ENCODE measurements at regions not wholly inside any gene's neighbourhood (a gene's known extent, or its start where the extent isn't known, plus 50 kb on each side); places are given as distances from the start of the nearest gene placed in this dataset.

DNA sequence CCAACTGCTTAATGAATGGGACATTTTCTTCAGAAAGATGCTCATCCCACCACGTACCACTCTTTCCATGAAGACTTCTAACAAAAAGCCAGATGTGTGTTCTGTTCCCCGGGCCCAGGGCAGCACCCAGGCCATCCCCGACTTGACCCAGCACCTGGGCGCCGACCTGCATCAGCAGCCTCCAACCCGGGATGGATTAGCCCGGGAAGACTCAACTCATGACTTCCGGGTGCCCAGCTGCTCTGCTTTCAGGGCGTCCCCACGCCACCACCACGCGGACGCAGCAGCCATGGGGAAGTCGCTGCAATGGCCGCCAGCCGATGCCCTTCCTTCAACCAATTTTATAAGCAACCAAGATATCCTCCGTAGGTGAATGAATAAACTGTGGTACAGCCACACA is 123.8 kb upstream of the TUBA3C start:
- Histone ChIP-seq H3K4me2 (ENCODE audit: control insufficient read depth, insufficient read depth) (no peak overlapping the region), H3K4me3 (no peak overlapping the region), H4K20me1 (ENCODE audit: control insufficient read depth, insufficient read depth) (no peaks in the 10 kb centered on the region), H3K27ac (ENCODE audit: control insufficient read depth, insufficient read depth) (no peak overlapping the region), H3K27me3 (replicated peaks in 1 of 2; ENCODE audit: control insufficient read depth in 2 of 2, insufficient read depth in 2 of 2, low read length in 1 of 2) (no peaks in the 10 kb centered on the region), H2AFZ (ENCODE audit: control insufficient read depth, low read depth, low read length) (no peak overlapping the region), H3K79me2 (ENCODE audit: control insufficient read depth, insufficient read depth, low read length) (no peaks in the 10 kb centered on the region), H3K36me3 (ENCODE audit: control insufficient read depth in 2 of 2, insufficient read depth in 2 of 2, low read length in 1 of 2) (no peaks in the 10 kb centered on the region), H3K9ac (ENCODE audit: control insufficient read depth, insufficient read depth, low read length) (no peak overlapping the region), H3K4me1 (ENCODE audit: control insufficient read depth, insufficient read depth, low read length) (no peaks in the 10 kb centered on the region), H3K9me3 (replicated peaks; ENCODE audit: control insufficient read depth, insufficient read depth, low read length) (no peaks in the 10 kb centered on the region; the same call in 2 of the 3 replicates)
- ATAC-seq (no peak), FAIRE-seq (no peak), DNase-seq (ENCODE audit: low read depth, low spot score) (no peak)
- SMC1A ChIA-PET (ENCODE audit: uncharacterized antibody, unreplicated experiment): no interaction called here
- CTCF ChIA-PET: no interaction called here
- POLR2A ChIA-PET: no interaction called here
- TF ChIP-seq MEF2A (IDR thresholded peaks at IDR 0.05; ENCODE audit: insufficient read depth, low read depth, low read length) (no peak), SPI1 (IDR thresholded peaks at IDR 0.05; ENCODE audit: borderline replicate concordance, insufficient read depth, low read depth, low read length) (no peak), BACH1 (IDR thresholded peaks at IDR 0.05; ENCODE audit: borderline replicate concordance) (no peak), FOXM1 (IDR thresholded peaks at IDR 0.05; ENCODE audit: low read depth, low read length) (no peak), CEBPB (IDR thresholded peaks at IDR 0.05; ENCODE audit: borderline replicate concordance in 1 of 2, low read depth in 2 of 2, low read length in 2 of 2) (no peak), PAX5 (IDR thresholded peaks at IDR 0.05; ENCODE audit: borderline replicate concordance, low read depth, low read length) (no peak), PAX8 (IDR thresholded peaks at IDR 0.05) (no peak)
- TF ChIP-seq, protein P1, sequence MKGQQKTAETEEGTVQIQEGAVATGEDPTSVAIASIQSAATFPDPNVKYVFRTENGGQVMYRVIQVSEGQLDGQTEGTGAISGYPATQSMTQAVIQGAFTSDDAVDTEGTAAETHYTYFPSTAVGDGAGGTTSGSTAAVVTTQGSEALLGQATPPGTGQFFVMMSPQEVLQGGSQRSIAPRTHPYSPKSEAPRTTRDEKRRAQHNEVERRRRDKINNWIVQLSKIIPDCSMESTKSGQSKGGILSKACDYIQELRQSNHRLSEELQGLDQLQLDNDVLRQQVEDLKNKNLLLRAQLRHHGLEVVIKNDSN (IDR thresholded peaks at IDR 0.05; ENCODE audit: borderline replicate concordance, extremely low read length, insufficient read depth, low read depth, low read length): no peak
- in situ Hi-C loops (cut with MboI) (no loop called here), intact Hi-C loops (cut with micrococcal nuclease; ENCODE audit: unreplicated experiment) (no loop called here)
- RAD21 ChIA-PET (ENCODE audit: unreplicated experiment): no interaction called here
- no TSS peak for BruUV-seq (replicated peaks)
- WGBS (ENCODE audit: insufficient coverage, insufficient replicate concordance, low lambda C conversion rate, missing lambda C conversion rate): 45% methylated on average over 17 of the region's 17 CpGs

DNA sequence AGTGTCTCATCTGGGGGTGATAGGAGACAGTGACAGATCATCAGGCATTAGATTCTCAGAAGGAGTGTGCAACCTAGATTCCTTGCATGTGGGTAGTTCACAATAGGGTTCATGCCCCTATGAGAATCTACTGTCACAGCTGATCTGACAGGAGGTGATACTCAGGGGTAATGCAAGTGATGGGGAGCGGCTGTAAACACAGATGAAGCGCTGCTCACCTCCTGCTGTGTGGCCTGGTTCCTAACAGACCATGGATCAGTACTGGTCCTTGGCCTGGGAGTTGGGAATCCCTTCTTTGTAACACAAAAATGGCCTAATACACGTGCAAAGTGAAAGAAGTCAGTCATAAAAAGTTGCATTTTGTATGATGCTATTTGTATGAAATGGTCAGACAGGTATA is 107.6 kb upstream of the TUBA3C start:
- H3K79me2 ChIP-seq (ENCODE audit: control insufficient read depth, insufficient read depth, low read length): no peaks in the 10 kb centered on the region
- H3K36me3 ChIP-seq (ENCODE audit: control insufficient read depth in 2 of 2, insufficient read depth in 2 of 2, low read length in 1 of 2): no peaks in the 10 kb centered on the region
- ATAC-seq (no peak), FAIRE-seq (no peak), DNase-seq (ENCODE audit: low read depth, low spot score) (no peak)
- no peak overlapping the region for H3K4me3 ChIP-seq
- H3K27ac ChIP-seq (ENCODE audit: control insufficient read depth, insufficient read depth): no peak overlapping the region
- H4K20me1 ChIP-seq (ENCODE audit: control insufficient read depth, insufficient read depth): no peaks in the 10 kb centered on the region
- SMC1A ChIA-PET (ENCODE audit: uncharacterized antibody, unreplicated experiment): no interaction called here
- in situ Hi-C loops (cut with MboI) (no loop called here), intact Hi-C loops (cut with micrococcal nuclease; ENCODE audit: unreplicated experiment) (no loop called here)
- CTCF ChIA-PET: no interaction called here
- H2AFZ ChIP-seq (ENCODE audit: control insufficient read depth, low read depth, low read length): no peak overlapping the region
- TF ChIP-seq HDAC2 (IDR thresholded peaks at IDR 0.05) (no peak), ZSCAN29 (IDR thresholded peaks at IDR 0.05) (no peak), RAD51 (IDR thresholded peaks at IDR 0.05) (no peak)
- WGBS (ENCODE audit: insufficient coverage, insufficient replicate concordance, low lambda C conversion rate, missing lambda C conversion rate): 7% methylated on average over 3 of the region's 3 CpGs
- no peak overlapping the region for H3K4me2 ChIP-seq (ENCODE audit: control insufficient read depth, insufficient read depth)
- RAD21 ChIA-PET (ENCODE audit: unreplicated experiment): no interaction called here
- H3K4me1 ChIP-seq (ENCODE audit: control insufficient read depth, insufficient read depth, low read length): no peaks in the 10 kb centered on the region
- no peaks in the 10 kb centered on the region for H3K9me3 ChIP-seq (replicated peaks; ENCODE audit: control insufficient read depth, insufficient read depth, low read length)
- POLR2A ChIA-PET: no interaction called here
- H3K27me3 ChIP-seq (replicated peaks in 1 of 2; ENCODE audit: control insufficient read depth in 2 of 2, insufficient read depth in 2 of 2, low read length in 1 of 2): no peaks in the 10 kb centered on the region
- no peak overlapping the region for H3K9ac ChIP-seq (ENCODE audit: control insufficient read depth, insufficient read depth, low read length)
- no TSS peak for BruUV-seq (replicated peaks)

All from GM12878 (cell line).